Right hindlimb (tissue), 1 donor: ENCODE measurements at regions not wholly inside any gene's neighbourhood (a gene's known extent, or its start where the extent isn't known, plus 50 kb on each side); places are given as distances from the start of the nearest gene placed in this dataset.

ENCODE experiments used
- DNase-seq: peaks from one replicate; pipeline ENCODE4 v3.0.0-alpha.2; 2018

- DNase-seq = no peak
Measured at GRCh38 chr5:3736926-3737325, 141.3 kb downstream of the IRX1 start.

DNA sequence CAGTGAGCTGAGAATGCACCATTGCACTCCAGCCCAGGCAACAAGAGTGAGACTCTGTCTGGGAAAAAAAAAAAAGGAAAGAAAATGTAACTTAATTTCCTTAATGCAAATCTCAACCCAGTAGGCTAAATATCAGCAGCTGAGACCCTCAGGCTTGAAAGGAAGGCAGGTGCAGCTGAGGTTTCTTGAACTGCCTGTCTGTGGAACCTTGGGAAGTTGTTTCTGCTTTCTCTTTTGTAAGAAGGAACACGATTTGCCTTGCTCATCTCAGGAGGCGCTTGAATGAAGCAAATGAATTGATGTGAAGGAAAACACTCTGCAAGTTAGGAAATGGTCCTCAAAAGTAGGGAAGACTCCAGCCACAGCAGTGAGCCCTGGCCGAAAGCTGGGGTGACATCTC is 143.3 kb downstream of the IRX1 start:
- DNase-seq = no peak

DNA sequence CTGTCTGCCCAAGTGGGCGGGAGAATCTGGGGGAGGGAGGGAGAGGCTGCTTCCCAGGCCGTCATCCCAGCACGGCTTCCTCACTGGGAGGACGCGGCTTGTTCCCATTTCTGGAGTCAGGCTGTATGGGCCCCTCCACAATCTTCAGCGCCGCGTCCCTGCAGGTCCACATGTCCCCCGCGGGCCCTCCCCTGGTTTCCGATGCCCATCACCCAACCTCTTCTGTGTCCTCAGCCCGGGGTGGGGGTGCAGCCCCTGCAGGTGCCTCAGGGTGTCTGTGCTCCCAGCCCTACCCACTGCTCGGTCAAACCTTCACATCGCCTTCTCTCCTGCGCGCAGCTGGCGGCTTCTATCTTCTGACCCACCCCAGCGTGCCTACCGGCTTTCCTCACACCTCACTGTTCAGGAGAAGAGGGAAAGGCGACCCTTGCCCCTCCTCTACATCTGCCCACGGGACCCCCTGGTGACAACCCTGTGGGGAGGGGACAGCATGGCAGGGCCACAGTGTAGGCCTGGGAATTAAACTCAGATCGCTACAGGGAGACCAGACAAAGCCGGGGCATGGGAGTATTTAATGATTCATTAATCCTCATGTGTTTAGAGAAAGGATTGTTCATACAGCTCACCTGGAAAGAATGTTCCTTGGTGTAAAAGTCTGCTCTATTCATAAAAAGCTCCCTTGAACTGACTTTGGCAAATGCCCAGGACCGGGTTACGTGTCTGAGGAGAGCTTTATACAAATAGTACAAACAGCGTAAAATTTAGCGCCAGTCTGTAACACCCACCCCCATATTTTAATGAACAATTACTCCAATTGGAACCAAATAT is 145.1 kb downstream of the IRX1 start:
- DNase-seq = no peak

DNA sequence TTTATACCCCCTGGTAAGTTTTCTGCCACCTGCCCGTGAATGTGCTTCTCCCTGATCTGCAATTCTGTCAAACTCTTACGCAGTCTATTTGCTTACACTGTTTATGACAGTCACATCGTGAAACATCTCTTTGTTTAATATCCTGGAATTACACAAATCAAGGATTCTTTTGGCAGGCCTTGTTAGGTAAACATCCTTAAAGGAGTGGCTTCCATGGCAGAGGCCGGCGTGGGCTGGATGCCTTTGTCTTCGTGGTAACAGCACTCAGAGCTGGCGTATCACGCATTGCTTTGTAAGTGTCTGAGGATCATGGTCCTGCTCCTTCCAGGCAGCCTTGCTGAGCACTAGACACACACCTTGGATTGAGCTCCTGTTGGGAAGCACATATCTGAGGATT is 145.7 kb downstream of the IRX1 start:
- no peak for DNase-seq

DNA sequence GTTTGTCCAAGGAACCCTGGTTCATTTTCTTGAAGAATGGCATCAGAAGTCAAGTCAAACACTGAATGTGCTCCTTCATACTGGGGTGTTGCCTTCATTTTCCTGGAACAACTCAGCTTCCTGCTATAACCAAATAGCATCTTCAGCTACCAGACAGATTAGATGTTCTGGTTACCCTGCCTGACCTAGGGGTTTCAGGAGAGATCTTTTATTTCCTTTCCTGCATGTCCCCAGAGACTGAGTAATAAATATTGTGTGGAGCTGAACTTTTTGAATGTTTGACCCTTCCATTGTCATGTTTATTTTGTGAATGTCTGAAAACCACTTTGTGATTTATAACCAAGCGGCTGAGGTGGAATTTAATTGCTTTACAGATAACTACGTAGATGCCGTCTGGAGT is 147.1 kb downstream of the IRX1 start:
- no peak for DNase-seq

GRCh38 chr5:3751846-3752245 is 156.2 kb downstream of the IRX1 start:
- no peak for DNase-seq

- no peak for DNase-seq
Measured at GRCh38 chr5:3778000-3778550, 182.4 kb downstream of the IRX1 start.

GRCh38 chr5:3778945-3779344 is 183.3 kb downstream of the IRX1 start:
- DNase-seq = no peak

GRCh38 chr5:3780278-3780677 is 184.6 kb downstream of the IRX1 start:
- DNase-seq = no peak

DNA sequence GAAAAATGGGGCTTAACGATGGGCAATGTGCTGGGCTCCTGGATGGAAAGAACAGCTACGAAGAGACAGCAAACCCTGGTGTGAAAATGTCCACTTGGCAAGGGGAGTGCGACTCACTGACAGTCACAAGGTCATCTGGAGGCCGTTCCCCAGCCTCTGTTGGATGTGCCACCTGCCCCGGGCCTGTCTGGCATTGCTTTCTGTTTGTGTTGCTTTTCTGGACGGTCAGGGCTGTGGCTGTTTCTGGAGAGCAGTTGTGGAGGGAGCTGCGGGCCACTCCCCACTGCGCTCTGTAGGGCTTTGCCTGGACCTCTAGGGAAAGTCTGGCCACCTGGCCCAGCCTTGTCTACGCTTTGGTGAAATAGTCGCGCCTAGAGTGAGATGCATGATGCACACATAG is 185.3 kb downstream of the IRX1 start:
- no peak for DNase-seq

GRCh38 chr5:3784854-3785253 is 189.2 kb downstream of the IRX1 start:
- no peak for DNase-seq

DNA sequence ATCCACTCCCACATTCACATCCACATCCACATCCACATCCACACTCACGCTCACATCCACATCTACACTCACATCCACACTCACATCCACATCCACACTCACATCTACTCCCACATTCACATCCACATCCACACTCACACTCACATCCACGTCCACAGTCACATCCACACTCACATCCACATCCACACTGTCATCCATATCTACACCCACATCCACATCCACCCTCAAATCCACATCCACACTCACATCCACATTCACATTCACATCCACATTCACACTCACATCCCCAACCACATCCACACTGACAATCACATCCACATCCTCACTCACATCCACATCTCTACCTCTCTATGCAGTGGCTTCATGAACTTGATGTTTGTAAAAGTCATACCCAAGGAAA is 190.5 kb downstream of the IRX1 start:
- DNase-seq = no peak

GRCh38 chr5:3786891-3787430 is 191.3 kb downstream of the IRX1 start:
- no peak for DNase-seq

- no peak for DNase-seq
Measured at GRCh38 chr5:3787604-3788003, 192.0 kb downstream of the IRX1 start.

DNA sequence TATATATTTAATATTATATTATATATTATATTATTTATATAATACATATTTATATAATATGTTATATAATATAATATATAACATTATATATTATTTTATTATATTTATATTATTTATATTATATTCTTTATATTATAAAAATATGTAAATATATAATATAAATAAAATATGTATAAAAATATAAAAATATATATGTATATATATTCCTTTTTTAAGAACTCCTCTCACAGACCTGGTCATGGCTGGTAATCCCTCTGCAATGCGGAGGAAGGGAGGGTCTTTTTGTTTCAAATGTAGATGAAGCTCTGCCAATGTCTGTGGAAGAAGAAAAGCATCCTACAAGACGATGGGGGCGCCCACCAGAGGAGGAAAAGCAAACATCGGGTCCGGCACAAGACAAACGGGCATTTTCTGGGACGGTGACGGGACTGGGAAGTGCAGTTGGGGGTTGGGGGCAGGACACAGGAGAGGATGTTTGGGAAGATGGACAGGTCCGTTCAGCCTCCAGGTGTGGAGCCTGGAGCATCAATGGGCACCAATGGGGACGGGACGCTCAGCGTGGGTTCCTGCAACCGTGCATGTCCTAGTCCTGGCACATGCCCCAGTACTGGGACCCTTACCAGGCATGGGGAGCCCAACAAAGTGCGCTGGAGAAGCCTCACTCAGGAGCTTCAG is 194.0 kb downstream of the IRX1 start:
- DNase-seq = no peak

DNA sequence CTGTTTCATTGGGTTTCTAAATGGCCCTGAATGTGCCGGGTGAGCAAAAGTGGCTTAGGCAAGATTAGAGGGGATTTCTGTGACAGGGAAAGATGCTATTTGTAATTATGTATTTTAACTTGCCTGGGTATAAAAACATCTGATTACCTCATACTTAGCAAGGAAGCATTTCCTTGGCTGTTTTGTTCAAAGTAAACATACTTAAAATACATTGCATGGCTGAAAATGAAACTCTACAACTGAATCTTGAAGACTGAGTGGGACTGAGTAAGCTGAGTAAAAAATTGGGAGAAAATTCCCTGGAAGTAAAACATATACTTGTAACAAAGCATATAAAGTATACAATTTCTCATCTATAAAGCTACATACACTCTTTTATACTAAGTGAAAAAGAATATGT is 197.5 kb downstream of the IRX1 start:
- no peak for DNase-seq

- DNase-seq = no peak
Measured at GRCh38 chr5:3794611-3795010, 199.0 kb downstream of the IRX1 start.

GRCh38 chr5:3796736-3797135 is 201.1 kb downstream of the IRX1 start:
- no peak for DNase-seq

GRCh38 chr5:3801967-3802366 is 206.3 kb downstream of the IRX1 start:
- no peak for DNase-seq

GRCh38 chr5:3809455-3809854 is 213.8 kb downstream of the IRX1 start:
- DNase-seq = no peak

DNA sequence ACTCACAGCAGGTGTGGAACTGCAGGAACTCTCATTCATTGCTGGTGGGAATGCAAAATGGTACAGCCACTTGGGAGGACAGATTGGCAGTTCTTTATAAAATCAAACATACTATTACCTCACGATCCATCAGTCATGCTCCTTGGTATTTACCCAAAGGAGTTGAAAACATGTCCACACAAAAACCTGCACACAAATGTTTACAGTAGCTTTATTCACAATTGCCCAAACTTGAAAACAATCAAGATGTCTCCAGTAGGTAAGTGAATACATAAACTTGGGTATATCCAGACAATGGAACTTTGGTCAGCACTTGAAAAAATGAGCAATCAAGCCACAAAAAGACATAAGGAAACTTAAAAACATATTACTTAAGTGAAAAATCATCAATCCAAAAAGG is 215.5 kb downstream of the IRX1 start:
- no peak for DNase-seq

DNA sequence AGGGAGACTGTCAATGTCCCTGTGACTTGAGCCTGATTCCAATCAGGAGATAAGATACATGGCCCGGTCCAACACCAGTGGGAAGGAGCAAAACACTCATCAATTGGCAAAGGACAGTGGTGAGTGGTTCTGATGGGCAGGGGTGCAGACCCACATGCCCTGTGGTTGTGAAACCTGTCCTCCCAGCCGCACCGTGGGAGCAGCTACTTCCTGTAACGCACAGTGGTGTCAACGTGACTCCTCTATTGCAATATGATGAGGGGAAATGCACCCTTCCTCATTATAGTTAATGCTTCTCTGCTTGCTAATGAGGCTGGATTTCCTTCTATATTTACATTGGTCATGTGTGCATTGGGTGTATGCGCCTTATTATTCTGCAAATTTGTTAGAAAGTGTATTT is 223.0 kb downstream of the IRX1 start:
- DNase-seq = no peak

GRCh38 chr5:3825531-3826451 is 230.2 kb downstream of the IRX1 start:
- DNase-seq = no peak
